GM21447 (cell line): ENCODE measurements at regions not wholly inside any gene's neighbourhood (a gene's known extent, or its start where the extent isn't known, plus 50 kb on each side); places are given as distances from the start of the nearest gene placed in this dataset.

Source experiments
- ATAC-seq: cut with Tn5 transposase; IDR thresholded peaks from one replicate; pipeline ENCODE4 v1.9.1; 2021; ENCODE audit not compliant: unreplicated experiment

GRCh38 chr3:41024031-41024836 is 175.1 kb upstream of the CTNNB1 start:
- no peak for ATAC-seq

- ATAC-seq, result no peak
Observed at GRCh38 chr3:41026394-41027177, 172.7 kb upstream of the CTNNB1 start.

GRCh38 chr3:41029356-41029755 is 169.9 kb upstream of the CTNNB1 start:
- no peak for ATAC-seq

GRCh38 chr3:41030220-41030619 is 169.1 kb upstream of the CTNNB1 start:
- ATAC-seq, result no peak

GRCh38 chr3:41031401-41031800 is 167.9 kb upstream of the CTNNB1 start:
- no peak for ATAC-seq

- ATAC-seq, result no peak
Observed at GRCh38 chr3:41033956-41034519, 165.3 kb upstream of the CTNNB1 start.

- ATAC-seq, result no peak
Observed at GRCh38 chr3:41035456-41036022, 163.8 kb upstream of the CTNNB1 start.

GRCh38 chr3:41037651-41038334 is 161.5 kb upstream of the CTNNB1 start:
- ATAC-seq, result no peak

- no peak for ATAC-seq
Observed at GRCh38 chr3:41040256-41040655, 159.0 kb upstream of the CTNNB1 start.

- ATAC-seq, result no peak
Observed at GRCh38 chr3:41041462-41041861, 157.8 kb upstream of the CTNNB1 start.

- ATAC-seq, result no peak
Observed at GRCh38 chr3:41041899-41042298, 157.4 kb upstream of the CTNNB1 start.

- ATAC-seq, result no peak
Observed at GRCh38 chr3:41044523-41044922, 154.8 kb upstream of the CTNNB1 start.

GRCh38 chr3:41045491-41045890 is 153.8 kb upstream of the CTNNB1 start:
- no peak for ATAC-seq

- no peak for ATAC-seq
Observed at GRCh38 chr3:41050144-41050543, 149.2 kb upstream of the CTNNB1 start.

- no peak for ATAC-seq
Observed at GRCh38 chr3:41053220-41053619, 146.1 kb upstream of the CTNNB1 start.

- no peak for ATAC-seq
Observed at GRCh38 chr3:41060106-41060505, 139.2 kb upstream of the CTNNB1 start.

- no peak for ATAC-seq
Observed at GRCh38 chr3:41064070-41064469, 135.2 kb upstream of the CTNNB1 start.

- no peak for ATAC-seq
Observed at GRCh38 chr3:41064526-41064925, 134.8 kb upstream of the CTNNB1 start.

GRCh38 chr3:41065340-41065739 is 134.0 kb upstream of the CTNNB1 start:
- no peak for ATAC-seq

GRCh38 chr3:41073190-41073589 is 126.1 kb upstream of the CTNNB1 start:
- ATAC-seq, result no peak

- ATAC-seq, result no peak
Observed at GRCh38 chr3:41075975-41076374, 123.3 kb upstream of the CTNNB1 start.
